ENCODE measurements at regions not wholly inside any gene's neighbourhood (a gene's known extent, or its start where the extent isn't known, plus 50 kb on each side); places are given as distances from the start of the nearest gene placed in this dataset.

- no peak for TF ChIP-seq CTCF (IDR thresholded peaks at IDR 0.05; ENCODE audit: insufficient read depth, low read length)
- H3K4me3 ChIP-seq (ENCODE audit: low read depth, low read length): no peak overlapping the region
- no peak for DNase-seq (ENCODE audit: low read depth)
Observed at GRCh38 chr1:88472714-88473113, 211.4 kb upstream of the PKN2 start.

GRCh38 chr1:88474555-88475304 lies 209.3 kb upstream of the PKN2 start:
- TF ChIP-seq CTCF (IDR thresholded peaks at IDR 0.05; ENCODE audit: insufficient read depth, low read length): no peak
- H3K4me3 ChIP-seq (ENCODE audit: low read depth, low read length): no peak overlapping the region
- no peak for DNase-seq (ENCODE audit: low read depth)

GRCh38 chr1:88484881-88485280 lies 199.2 kb upstream of the PKN2 start:
- no peak for DNase-seq (ENCODE audit: low read depth)
- H3K4me3 ChIP-seq (ENCODE audit: low read depth, low read length): no peak overlapping the region
- no peak for TF ChIP-seq CTCF (IDR thresholded peaks at IDR 0.05; ENCODE audit: insufficient read depth, low read length)

- TF ChIP-seq CTCF (IDR thresholded peaks at IDR 0.05; ENCODE audit: insufficient read depth, low read length): no peak
- no peak for DNase-seq (ENCODE audit: low read depth)
Observed at GRCh38 chr1:88488237-88488636, 195.8 kb upstream of the PKN2 start.

GRCh38 chr1:88490676-88491075 lies 193.4 kb upstream of the PKN2 start:
- DNase-seq (ENCODE audit: low read depth): no peak
- no peak for TF ChIP-seq CTCF (IDR thresholded peaks at IDR 0.05; ENCODE audit: insufficient read depth, low read length)
- H3K4me3 ChIP-seq (ENCODE audit: low read depth, low read length): no peak overlapping the region

More at GRCh38 chr1:88488237-88488636, 195.8 kb upstream of the PKN2 start:
- H3K4me3 ChIP-seq (ENCODE audit: low read depth, low read length): no peak overlapping the region

- DNase-seq (ENCODE audit: low read depth): no peak
- TF ChIP-seq CTCF (IDR thresholded peaks at IDR 0.05; ENCODE audit: insufficient read depth, low read length): no peak
- H3K4me3 ChIP-seq (ENCODE audit: low read depth, low read length): no peak overlapping the region
Observed at GRCh38 chr1:88499671-88500070, 184.4 kb upstream of the PKN2 start.

GRCh38 chr1:88502886-88503285 lies 181.2 kb upstream of the PKN2 start:
- no peak for DNase-seq (ENCODE audit: low read depth)
- no peak overlapping the region for H3K4me3 ChIP-seq (ENCODE audit: low read depth, low read length)
- TF ChIP-seq CTCF (IDR thresholded peaks at IDR 0.05; ENCODE audit: insufficient read depth, low read length): no peak
